ENCODE measurements at regions not wholly inside any gene's neighbourhood (a gene's known extent, or its start where the extent isn't known, plus 50 kb on each side); places are given as distances from the start of the nearest gene placed in this dataset.

- no peaks in the 10 kb centered on the region for H3K36me3 ChIP-seq
- no peak overlapping the region for H3K27ac ChIP-seq
- no peaks in the 10 kb centered on the region for H3K9me3 ChIP-seq
- H3K27me3 ChIP-seq = no peaks in the 10 kb centered on the region
- peaks cover 14% of the 10 kb centered on the region for H3K4me1 ChIP-seq
- TF ChIP-seq POLR2AphosphoS5 (IDR thresholded peaks at IDR 0.05) = no peak
- no peak for TF ChIP-seq CTCF (IDR thresholded peaks at IDR 0.05)
- TF ChIP-seq POLR2A (IDR thresholded peaks at IDR 0.05) = no peak
- TF ChIP-seq EP300 (IDR thresholded peaks at IDR 0.05) = no peak
- WGBS = 86% methylated on average over 3 of the region's 3 CpGs
- no peak for DNase-seq (ENCODE audit: low spot score in 2 of 2)
- no peak overlapping the region for H3K4me3 ChIP-seq
Measured at GRCh38 chr7:114818501-114818900, 103.4 kb upstream of the MDFIC start.

DNA sequence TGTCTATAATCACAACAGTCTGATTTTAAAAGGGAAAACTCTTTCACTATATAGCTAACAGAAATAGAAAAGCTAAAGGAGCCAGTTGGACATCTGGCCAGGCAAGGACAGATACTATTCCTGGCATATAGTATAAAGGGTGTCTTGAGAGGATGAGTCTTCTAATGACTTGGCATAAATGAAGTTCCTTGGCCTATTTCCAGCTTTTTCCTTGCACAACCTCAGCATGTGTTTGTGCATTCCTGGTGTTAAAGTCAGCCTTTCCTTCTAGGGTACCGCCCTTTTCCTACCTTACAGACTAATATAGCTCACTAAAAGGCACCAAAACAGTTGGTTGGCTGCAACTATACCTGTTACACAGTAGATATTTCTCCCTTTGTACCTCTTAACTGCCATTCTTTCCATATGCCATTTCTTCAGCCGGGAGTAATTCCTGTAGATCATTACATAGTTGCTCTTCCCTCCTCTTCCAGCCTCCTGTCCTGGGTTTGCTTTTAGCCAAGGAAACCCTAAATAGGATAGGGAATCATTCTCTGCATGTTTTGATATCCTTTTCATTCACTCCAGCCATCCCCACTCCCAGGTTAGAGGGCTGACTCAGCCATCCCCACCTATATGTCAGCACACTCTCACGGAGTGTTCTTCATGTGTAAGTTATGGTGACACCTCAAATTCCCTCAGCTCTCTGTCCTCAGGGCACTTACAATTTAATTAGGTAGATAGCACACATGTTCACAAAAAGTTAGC, 102.1 kb upstream of the MDFIC start:
- Histone ChIP-seq H3K4me1 (peaks cover 14% of the 10 kb centered on the region), H3K36me3 (no peaks in the 10 kb centered on the region), H3K4me3 (no peak overlapping the region), H3K27me3 (no peaks in the 10 kb centered on the region), H3K27ac (peak overlapping the region; percentile 16), H3K9me3 (no peaks in the 10 kb centered on the region)
- 53% methylated on average over 3 of the region's 3 CpGs for whole genome bisulfite sequencing
- TF ChIP-seq CTCF (IDR thresholded peaks at IDR 0.05) (no peak), POLR2AphosphoS5 (IDR thresholded peaks at IDR 0.05) (peak in 1 of 3 donors; percentile 32), POLR2A (IDR thresholded peaks at IDR 0.05) (no peak)
- DNase-seq (ENCODE audit: low spot score in 2 of 2) = peak in 1 of 2 donors; percentile 48

DNA sequence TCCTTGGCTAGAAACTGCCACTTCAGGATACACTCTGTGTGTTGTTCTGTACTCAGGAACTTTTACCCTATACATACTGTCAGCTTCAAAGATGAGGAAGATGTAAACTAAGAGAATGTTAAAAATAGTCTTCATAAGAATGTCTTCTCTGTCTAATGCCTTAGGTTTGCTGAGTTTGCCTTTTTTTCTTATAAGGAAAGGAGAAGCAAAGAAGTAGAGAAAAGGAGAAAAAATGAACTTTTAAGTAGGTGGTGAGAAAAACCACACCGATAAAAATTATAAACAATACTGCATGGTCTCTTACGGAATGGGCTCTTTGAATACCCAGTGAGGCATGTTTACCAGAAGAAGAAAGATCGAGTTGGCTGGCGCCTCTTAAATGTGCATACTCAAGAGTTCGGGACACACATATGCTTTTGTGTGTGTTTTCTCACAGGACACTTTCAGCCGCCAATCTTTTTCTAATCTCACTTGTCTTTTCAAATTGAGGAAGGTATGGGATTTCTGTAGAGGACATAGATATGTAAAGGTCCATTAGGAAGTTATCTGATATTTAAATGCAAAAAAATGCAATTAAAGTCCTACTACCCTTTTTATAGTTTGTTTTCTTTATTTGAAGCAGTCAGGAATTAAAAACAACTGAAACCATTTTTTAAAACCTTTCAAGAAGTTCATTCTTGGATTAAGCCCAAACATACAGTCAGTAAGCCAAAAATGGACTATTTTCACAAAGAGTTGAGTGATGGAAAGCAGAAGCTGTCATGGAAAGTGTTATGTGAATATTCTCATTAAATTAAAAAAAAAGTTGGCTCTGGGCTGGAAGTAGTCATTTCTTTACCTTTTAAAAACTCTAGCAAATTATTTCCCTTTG, 100.6 kb upstream of the MDFIC start:
- H3K4me1 ChIP-seq = peaks cover 14% of the 10 kb centered on the region
- no peaks in the 10 kb centered on the region for H3K27me3 ChIP-seq
- no peak for DNase-seq (ENCODE audit: low spot score in 2 of 2)
- H3K9me3 ChIP-seq = no peaks in the 10 kb centered on the region
- 55% methylated on average over 6 of the region's 6 CpGs for WGBS
- no peak overlapping the region for H3K27ac ChIP-seq
- TF ChIP-seq CTCF (IDR thresholded peaks at IDR 0.05) = no peak
- TF ChIP-seq EP300 (IDR thresholded peaks at IDR 0.05) = no peak
- TF ChIP-seq POLR2A (IDR thresholded peaks at IDR 0.05) = no peak
- TF ChIP-seq POLR2AphosphoS5 (IDR thresholded peaks at IDR 0.05) = no peak
- no peak overlapping the region for H3K4me3 ChIP-seq
- no peaks in the 10 kb centered on the region for H3K36me3 ChIP-seq

DNA sequence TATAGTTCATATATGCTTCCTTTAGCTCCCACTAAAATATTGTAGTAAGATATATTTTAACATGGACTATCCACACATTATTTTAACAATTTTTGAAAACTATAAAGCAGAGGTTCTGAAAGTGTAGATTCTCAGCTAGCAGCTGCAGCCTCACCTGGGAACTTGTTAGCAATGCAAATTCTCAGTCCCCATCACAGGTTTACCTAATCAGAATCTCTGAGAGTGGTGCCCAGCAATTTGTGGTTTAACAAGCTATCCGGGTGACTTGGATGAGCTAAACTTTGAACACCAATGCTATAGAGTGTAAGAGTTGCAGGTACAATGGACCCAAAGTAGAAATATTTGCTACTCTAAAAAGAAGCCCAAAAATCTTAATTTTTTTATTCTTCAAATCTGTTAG, 99.8 kb upstream of the MDFIC start:
- Histone ChIP-seq H3K9me3 (no peaks in the 10 kb centered on the region), H3K4me1 (peaks cover 14% of the 10 kb centered on the region), H3K27me3 (no peaks in the 10 kb centered on the region), H3K27ac (no peak overlapping the region), H3K36me3 (no peaks in the 10 kb centered on the region), H3K4me3 (no peak overlapping the region)
- TF ChIP-seq CTCF (IDR thresholded peaks at IDR 0.05) (no peak), EP300 (IDR thresholded peaks at IDR 0.05) (no peak), POLR2A (IDR thresholded peaks at IDR 0.05) (no peak), POLR2AphosphoS5 (IDR thresholded peaks at IDR 0.05) (no peak)
- WGBS = 71% methylated on average over 1 of the region's 1 CpG
- no peak for DNase-seq (ENCODE audit: low spot score in 2 of 2)

- Histone ChIP-seq H3K27me3 (no peaks in the 10 kb centered on the region), H3K27ac (no peak overlapping the region), H3K4me1 (peaks cover 14% of the 10 kb centered on the region), H3K36me3 (no peaks in the 10 kb centered on the region), H3K9me3 (no peaks in the 10 kb centered on the region), H3K4me3 (no peak overlapping the region)
- WGBS = 67% methylated on average over 2 of the region's 2 CpGs
- DNase-seq (ENCODE audit: low spot score in 2 of 2) = no peak
- TF ChIP-seq POLR2A (IDR thresholded peaks at IDR 0.05) (no peak), CTCF (IDR thresholded peaks at IDR 0.05) (no peak), EP300 (IDR thresholded peaks at IDR 0.05) (no peak), POLR2AphosphoS5 (IDR thresholded peaks at IDR 0.05) (no peak)
Measured at GRCh38 chr7:114822844-114823243, 99.0 kb upstream of the MDFIC start.
